ENCODE measurements at regions not wholly inside any gene's neighbourhood (a gene's known extent, or its start where the extent isn't known, plus 50 kb on each side); places are given as distances from the start of the nearest gene placed in this dataset.
A peak's percentile ranks its signal among the peaks of the same experiment; 100 is the strongest.

DNA sequence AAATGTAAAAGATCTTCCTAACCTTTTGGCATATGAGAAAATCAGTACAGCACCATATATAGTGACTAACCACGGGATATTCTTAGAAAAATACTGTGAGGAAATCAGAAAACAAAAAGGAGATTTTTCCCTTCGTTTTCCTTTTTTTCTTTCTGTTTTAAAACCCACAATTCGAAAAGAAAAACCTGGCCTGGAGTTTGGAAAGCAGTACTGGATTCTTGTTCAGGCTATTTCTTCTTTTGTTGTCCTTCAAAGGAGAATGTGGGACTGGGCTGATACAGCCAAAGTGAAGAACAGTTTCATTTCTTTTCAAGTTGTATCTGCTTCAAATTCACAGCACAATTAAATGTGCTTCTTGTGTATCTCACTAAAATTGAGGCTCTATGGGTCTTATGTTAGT is 156.8 kb upstream of the PHYHIPL start:
- no peak overlapping the region for H2BK5ac ChIP-seq (ENCODE audit: low read length)
- H4K91ac ChIP-seq (ENCODE audit: low read depth, low read length, poor library complexity): no peak overlapping the region
- peak; percentile 21 for DNase-seq (ENCODE audit: low spot score)
- H3K36me3 ChIP-seq (replicated peaks in 1 of 2; ENCODE audit: control insufficient read depth in 2 of 2, insufficient read depth in 2 of 2, low read length in 2 of 2): no peaks in the 10 kb centered on the region
- no peaks in the 10 kb centered on the region for H3K9me3 ChIP-seq (replicated peaks in 1 of 2; ENCODE audit: control insufficient read depth in 2 of 2, insufficient read depth in 1 of 2, low read depth in 1 of 2, low read length in 2 of 2)
- H3K4ac ChIP-seq (ENCODE audit: low read length): no peak overlapping the region
- H3K27me3 ChIP-seq (ENCODE audit: control insufficient read depth in 3 of 3, insufficient read depth in 3 of 3, low read depth in 1 of 3, low read length in 3 of 3): no peaks in the 10 kb centered on the region
- H3K4me3 ChIP-seq (ENCODE audit: low read length in 2 of 2): no peak overlapping the region
- H3K23ac ChIP-seq (ENCODE audit: low read depth, low read length, poor library complexity): no peak overlapping the region
- no peak overlapping the region for H3K14ac ChIP-seq (ENCODE audit: low read length)
- peaks cover 0 to 10% of the 10 kb centered on the region in 2 donors for H3K4me1 ChIP-seq (ENCODE audit: control insufficient read depth in 2 of 2, insufficient read depth in 1 of 2, low read depth in 1 of 2, low read length in 2 of 2)
- no peak overlapping the region for H2BK12ac ChIP-seq (ENCODE audit: low read length)
- no peak overlapping the region for H3K18ac ChIP-seq (ENCODE audit: low read length)
- H3K27ac ChIP-seq (replicated peaks; ENCODE audit: low read length): no peak overlapping the region
- peak overlapping the region; percentile 44 for H2AFZ ChIP-seq (ENCODE audit: low read length)
- H2AK5ac ChIP-seq (ENCODE audit: low read depth, low read length): no peak overlapping the region
- H4K8ac ChIP-seq (ENCODE audit: low read depth, low read length): no peak overlapping the region
- H3K9ac ChIP-seq (ENCODE audit: low read depth, low read length, poor library complexity): no peak overlapping the region
- WGBS, 2 donors (ENCODE audit: extremely low coverage in 2 of 2, insufficient read length in 2 of 2, insufficient replicate concordance in 1 of 2): no CpG with 5 or more reads among the region's 3 CpGs
- no peak overlapping the region for H2BK120ac ChIP-seq (ENCODE audit: low read depth, low read length)
- no peak overlapping the region for H3K4me2 ChIP-seq (ENCODE audit: insufficient read depth, low read length, poor library complexity, severe bottlenecking)
- no peak overlapping the region for H2BK15ac ChIP-seq (ENCODE audit: low read length)
- H3K79me1 ChIP-seq (ENCODE audit: low read depth, low read length): no peaks in the 10 kb centered on the region

DNA sequence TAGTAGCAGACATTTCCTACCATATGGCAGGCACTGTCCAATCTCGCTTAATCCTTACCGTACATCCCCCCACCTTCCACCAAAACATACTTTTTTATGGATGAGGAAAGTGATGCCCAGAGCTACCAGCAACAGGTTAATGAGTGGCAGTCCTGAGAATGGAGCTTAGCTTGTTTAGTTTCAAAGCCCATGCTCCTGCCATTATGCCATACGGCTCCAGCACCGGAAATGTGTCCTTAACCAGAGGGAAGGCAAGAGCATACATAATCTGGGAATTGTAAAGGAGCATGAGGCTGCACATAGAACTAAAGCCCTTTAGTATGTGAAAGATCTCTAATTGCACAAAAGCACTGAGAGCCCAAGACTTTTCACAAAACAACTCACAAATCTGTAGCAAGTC is 155.9 kb upstream of the PHYHIPL start:
- Histone ChIP-seq H3K14ac (ENCODE audit: low read length) (no peak overlapping the region), H3K9me3 (replicated peaks in 1 of 2; ENCODE audit: control insufficient read depth in 2 of 2, insufficient read depth in 1 of 2, low read depth in 1 of 2, low read length in 2 of 2) (no peaks in the 10 kb centered on the region), H3K27ac (replicated peaks; ENCODE audit: low read length) (no peak overlapping the region), H3K9ac (ENCODE audit: low read depth, low read length, poor library complexity) (no peak overlapping the region), H4K8ac (ENCODE audit: low read depth, low read length) (no peak overlapping the region), H3K4me2 (ENCODE audit: insufficient read depth, low read length, poor library complexity, severe bottlenecking) (no peak overlapping the region), H2AFZ (ENCODE audit: low read length) (no peak overlapping the region), H3K27me3 (ENCODE audit: control insufficient read depth in 3 of 3, insufficient read depth in 3 of 3, low read depth in 1 of 3, low read length in 3 of 3) (no peaks in the 10 kb centered on the region), H3K79me1 (ENCODE audit: low read depth, low read length) (no peaks in the 10 kb centered on the region), H2BK120ac (ENCODE audit: low read depth, low read length) (no peak overlapping the region), H2BK12ac (ENCODE audit: low read length) (no peak overlapping the region), H3K36me3 (replicated peaks in 1 of 2; ENCODE audit: control insufficient read depth in 2 of 2, insufficient read depth in 2 of 2, low read length in 2 of 2) (no peaks in the 10 kb centered on the region), H3K4me1 (ENCODE audit: control insufficient read depth in 2 of 2, insufficient read depth in 1 of 2, low read depth in 1 of 2, low read length in 2 of 2) (peaks cover 0 to 11% of the 10 kb centered on the region in 2 donors), H2BK15ac (ENCODE audit: low read length) (no peak overlapping the region), H3K4me3 (ENCODE audit: low read length in 2 of 2) (no peak overlapping the region), H4K91ac (ENCODE audit: low read depth, low read length, poor library complexity) (no peak overlapping the region), H3K23ac (ENCODE audit: low read depth, low read length, poor library complexity) (no peak overlapping the region), H2AK5ac (ENCODE audit: low read depth, low read length) (no peak overlapping the region), H2BK5ac (ENCODE audit: low read length) (no peak overlapping the region), H3K18ac (ENCODE audit: low read length) (no peak overlapping the region), H3K4ac (ENCODE audit: low read length) (no peak overlapping the region)
- no peak for DNase-seq (ENCODE audit: low spot score)
- WGBS, 2 donors (ENCODE audit: extremely low coverage in 2 of 2, insufficient read length in 2 of 2, insufficient replicate concordance in 1 of 2): no CpG with 5 or more reads among the region's 4 CpGs

DNA sequence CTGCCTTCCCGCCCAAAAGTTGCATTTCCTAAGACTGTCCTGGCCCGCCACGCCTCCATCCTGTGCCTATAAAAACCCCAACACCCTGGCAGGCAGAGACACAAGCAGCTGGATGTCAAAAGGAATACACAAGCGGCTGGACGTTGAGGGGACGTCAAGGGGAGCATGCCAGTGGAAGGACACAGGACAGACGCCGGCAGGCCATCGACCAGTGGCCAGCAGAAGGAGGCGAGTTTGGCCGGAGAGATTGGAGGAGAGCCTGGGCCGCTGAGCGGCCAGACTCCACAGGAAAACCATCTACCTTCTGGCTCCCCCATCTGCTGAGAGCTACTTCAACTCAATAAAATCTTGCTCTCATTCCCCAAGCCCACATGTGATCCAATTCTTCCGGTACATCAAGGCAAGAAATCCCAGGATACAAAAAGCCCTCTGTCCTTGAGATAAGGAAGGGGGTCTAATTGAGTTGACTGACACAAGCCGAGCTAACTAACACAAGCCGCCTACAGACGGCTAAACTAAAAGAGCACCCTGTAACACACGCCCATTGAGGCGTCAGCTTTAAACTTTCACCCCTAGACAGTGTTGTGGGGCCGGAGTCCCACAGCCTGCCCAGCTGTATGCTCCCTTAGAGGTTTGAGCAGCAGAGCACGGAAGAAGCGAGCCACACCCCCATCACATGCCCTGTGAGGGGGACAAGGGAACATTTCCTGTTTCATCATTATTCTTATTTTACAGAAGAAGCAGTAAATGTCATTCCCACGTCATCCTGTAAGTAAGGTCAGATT is 150.3 kb upstream of the PHYHIPL start:
- Histone ChIP-seq H3K4me3 (ENCODE audit: low read length in 2 of 2) (peak overlapping the region in 1 of 2 donors; percentile 48), H3K14ac (ENCODE audit: low read length) (no peak overlapping the region), H2AK5ac (ENCODE audit: low read depth, low read length) (no peak overlapping the region), H3K18ac (ENCODE audit: low read length) (peak overlapping the region; percentile 9), H4K91ac (ENCODE audit: low read depth, low read length, poor library complexity) (no peak overlapping the region), H3K4me1 (ENCODE audit: control insufficient read depth in 2 of 2, insufficient read depth in 1 of 2, low read depth in 1 of 2, low read length in 2 of 2) (peaks cover 0 to 5% of the 10 kb centered on the region in 2 donors), H2AFZ (ENCODE audit: low read length) (no peak overlapping the region), H2BK12ac (ENCODE audit: low read length) (no peak overlapping the region), H2BK5ac (ENCODE audit: low read length) (no peak overlapping the region), H3K4ac (ENCODE audit: low read length) (no peak overlapping the region), H2BK120ac (ENCODE audit: low read depth, low read length) (no peak overlapping the region), H3K9ac (ENCODE audit: low read depth, low read length, poor library complexity) (no peak overlapping the region), H4K8ac (ENCODE audit: low read depth, low read length) (no peak overlapping the region), H3K23ac (ENCODE audit: low read depth, low read length, poor library complexity) (no peak overlapping the region), H3K4me2 (ENCODE audit: insufficient read depth, low read length, poor library complexity, severe bottlenecking) (no peak overlapping the region), H3K79me1 (ENCODE audit: low read depth, low read length) (no peaks in the 10 kb centered on the region), H3K36me3 (replicated peaks in 1 of 2; ENCODE audit: control insufficient read depth in 2 of 2, insufficient read depth in 2 of 2, low read length in 2 of 2) (no peaks in the 10 kb centered on the region), H2BK15ac (ENCODE audit: low read length) (no peak overlapping the region), H3K9me3 (replicated peaks in 1 of 2; ENCODE audit: control insufficient read depth in 2 of 2, insufficient read depth in 1 of 2, low read depth in 1 of 2, low read length in 2 of 2) (no peaks in the 10 kb centered on the region), H3K27ac (replicated peaks; ENCODE audit: low read length) (no peak overlapping the region), H3K27me3 (ENCODE audit: control insufficient read depth in 3 of 3, insufficient read depth in 3 of 3, low read depth in 1 of 3, low read length in 3 of 3) (no peaks in the 10 kb centered on the region)
- no CpG with 5 or more reads among the region's 23 CpGs for WGBS, 2 donors (ENCODE audit: extremely low coverage in 2 of 2, insufficient read length in 2 of 2, insufficient replicate concordance in 1 of 2)
- no peak for DNase-seq (ENCODE audit: low spot score)

DNA sequence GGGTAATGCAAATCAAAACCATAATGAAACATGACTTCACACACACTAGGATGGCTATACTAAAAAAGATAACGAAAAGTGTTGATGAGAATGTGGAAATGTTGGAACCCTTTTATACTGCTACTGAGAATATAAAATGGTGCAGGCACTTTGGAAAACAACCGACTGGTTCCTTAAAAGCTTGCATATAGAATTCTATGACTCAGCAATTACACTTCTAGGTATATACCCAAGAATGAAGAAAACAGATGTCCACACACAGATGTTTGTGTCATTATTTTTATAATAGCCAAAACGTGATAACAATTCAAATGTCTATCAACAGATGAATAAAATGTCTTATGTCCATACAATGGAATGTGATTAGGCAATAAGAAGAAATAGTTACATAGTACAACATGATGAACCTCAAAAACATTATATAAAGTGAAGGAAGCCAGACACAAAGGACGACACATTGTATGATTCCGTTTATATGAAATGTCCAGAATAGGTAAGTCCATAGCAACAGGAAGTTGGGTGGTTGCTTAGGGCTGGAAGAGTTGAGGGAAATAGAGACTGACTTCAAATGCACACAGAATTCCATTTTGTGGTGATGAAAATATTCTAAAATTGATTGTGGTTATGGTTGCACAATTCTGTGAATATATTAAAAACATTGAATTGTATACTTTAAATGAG is 148.3 kb upstream of the PHYHIPL start:
- no peak overlapping the region for H3K27ac ChIP-seq (replicated peaks; ENCODE audit: low read length)

More for the DNA sequence above, 148.3 kb upstream of the PHYHIPL start:
- no peak for DNase-seq (ENCODE audit: low spot score)
- Histone ChIP-seq H3K9me3 (replicated peaks in 1 of 2; ENCODE audit: control insufficient read depth in 2 of 2, insufficient read depth in 1 of 2, low read depth in 1 of 2, low read length in 2 of 2) (no peaks in the 10 kb centered on the region), H3K4me3 (ENCODE audit: low read length in 2 of 2) (no peak overlapping the region), H4K91ac (ENCODE audit: low read depth, low read length, poor library complexity) (no peak overlapping the region), H4K8ac (ENCODE audit: low read depth, low read length) (no peak overlapping the region), H3K79me1 (ENCODE audit: low read depth, low read length) (no peaks in the 10 kb centered on the region), H3K23ac (ENCODE audit: low read depth, low read length, poor library complexity) (no peak overlapping the region), H3K36me3 (replicated peaks in 1 of 2; ENCODE audit: control insufficient read depth in 2 of 2, insufficient read depth in 2 of 2, low read length in 2 of 2) (no peaks in the 10 kb centered on the region), H2BK5ac (ENCODE audit: low read length) (no peak overlapping the region), H3K4me2 (ENCODE audit: insufficient read depth, low read length, poor library complexity, severe bottlenecking) (no peak overlapping the region), H3K27me3 (ENCODE audit: control insufficient read depth in 3 of 3, insufficient read depth in 3 of 3, low read depth in 1 of 3, low read length in 3 of 3) (no peaks in the 10 kb centered on the region), H2AFZ (ENCODE audit: low read length) (no peak overlapping the region), H3K4me1 (ENCODE audit: control insufficient read depth in 2 of 2, insufficient read depth in 1 of 2, low read depth in 1 of 2, low read length in 2 of 2) (peaks cover 0 to 5% of the 10 kb centered on the region in 2 donors), H2BK15ac (ENCODE audit: low read length) (no peak overlapping the region), H2BK12ac (ENCODE audit: low read length) (no peak overlapping the region), H2AK5ac (ENCODE audit: low read depth, low read length) (no peak overlapping the region), H2BK120ac (ENCODE audit: low read depth, low read length) (no peak overlapping the region), H3K14ac (ENCODE audit: low read length) (no peak overlapping the region), H3K9ac (ENCODE audit: low read depth, low read length, poor library complexity) (no peak overlapping the region), H3K18ac (ENCODE audit: low read length) (no peak overlapping the region), H3K4ac (ENCODE audit: low read length) (no peak overlapping the region)
- no CpG with 5 or more reads among the region's 5 CpGs for WGBS, 2 donors (ENCODE audit: extremely low coverage in 2 of 2, insufficient read length in 2 of 2, insufficient replicate concordance in 1 of 2)
